Gastrocnemius medialis (tissue), 4 donors: ENCODE measurements at regions not wholly inside any gene's neighbourhood (a gene's known extent, or its start where the extent isn't known, plus 50 kb on each side); places are given as distances from the start of the nearest gene placed in this dataset.

Experiments used
- CTCF ChIP-seq, 5 experiments: fragments of 450-650 bp in 3 of 5; fragments of 200-600 bp in 2 of 5; sonication (generic) in 2 of 5; IDR thresholded peaks in 4 of 5; conservative IDR thresholded peaks in 1 of 5; 1 replicate in 4 of 5; 2 replicates in 1 of 5; pipeline ENCODE4 v1.5.1; 2016 to 2019; ENCODE audit warnings: antibody characterized with exemption in 5 of 5, mild to moderate bottlenecking in 3 of 5, moderate library complexity in 3 of 5
- POLR2A ChIP-seq, 2 donors: fragments of 450-650 bp; IDR thresholded peaks; one replicate each; pipeline ENCODE4 v1.6.1; 2017; ENCODE audit warnings: antibody characterized with exemption in 2 of 2, mild to moderate bottlenecking in 2 of 2, moderate library complexity in 2 of 2

- no peak for TF ChIP-seq POLR2A (IDR thresholded peaks at IDR 0.05)
- TF ChIP-seq CTCF (IDR thresholded peaks at IDR 0.05 in 4 of 5, conservative IDR thresholded peaks at IDR 0.05 in 1 of 5): no peak
These were observed 1179.6 kb downstream of the HACE1 start for GRCh38 chr6:103680116-103680515.
